C4-2B (cell line): ENCODE measurements at regions not wholly inside any gene's neighbourhood (a gene's known extent, or its start where the extent isn't known, plus 50 kb on each side); places are given as distances from the start of the nearest gene placed in this dataset.

ENCODE experiments used
- H3K27ac ChIP-seq: fragments of 450-650 bp; 2 replicates; pipeline ENCODE4 v1.5.1; 2017
- CTCF ChIP-seq: fragments of 450-650 bp; conservative IDR thresholded peaks from 2 replicates; pipeline ENCODE4 v1.5.1; 2017; ENCODE audit warnings: mild to moderate bottlenecking
- ZFX ChIP-seq: fragments of 450-650 bp; IDR thresholded peaks from 2 replicates; pipeline ENCODE4 v1.6.1; 2017

GRCh38 chr3:132159145-132159544, 124.3 kb upstream of the CPNE4 start:
- no peak for TF ChIP-seq CTCF
- no peak for TF ChIP-seq ZFX
- no peak overlapping the region for H3K27ac ChIP-seq

GRCh38 chr3:132160198-132160597, 125.4 kb upstream of the CPNE4 start:
- no peak overlapping the region for H3K27ac ChIP-seq
- TF ChIP-seq ZFX = no peak
- no peak for TF ChIP-seq CTCF

- no peak for TF ChIP-seq ZFX
- TF ChIP-seq CTCF = no peak; the same call in 1 of the 2 replicates
- H3K27ac ChIP-seq = no peak overlapping the region
These were observed 126.8 kb upstream of the CPNE4 start for GRCh38 chr3:132161608-132162007.

- H3K27ac ChIP-seq = no peak overlapping the region
- no peak for TF ChIP-seq ZFX
- no peak for TF ChIP-seq CTCF
These were observed 129.8 kb upstream of the CPNE4 start for GRCh38 chr3:132164469-132165092.

- TF ChIP-seq CTCF (no peak), ZFX (no peak)
- H3K27ac ChIP-seq = no peak overlapping the region
These were observed 133.1 kb upstream of the CPNE4 start for GRCh38 chr3:132167870-132168269.

GRCh38 chr3:132174500-132174899, 139.7 kb upstream of the CPNE4 start:
- no peak overlapping the region for H3K27ac ChIP-seq
- TF ChIP-seq CTCF (no peak), ZFX (no peak)

GRCh38 chr3:132180337-132180791, 136.8 kb upstream of the ACP3 start:
- no peak overlapping the region for H3K27ac ChIP-seq
- TF ChIP-seq CTCF = peak; percentile 90
- TF ChIP-seq ZFX = no peak
